HepG2 (cell line): ENCODE measurements at regions not wholly inside any gene's neighbourhood (a gene's known extent, or its start where the extent isn't known, plus 50 kb on each side); places are given as distances from the start of the nearest gene placed in this dataset.

Experiments
- ATAC-seq: fragments of 200-7000 bp; cut with Tn5 transposase; 3 replicates; pipeline ENCODE4 v1.9.1; 2020; ENCODE audit warnings: mild to moderate bottlenecking, moderate library complexity
- BruUV-seq: library from RNA; stranded (reverse); fragments of 400-500 nt; replicated peaks from 2 replicates; lab custom pipeline; 2021; lab: Mats Ljungman, UMichigan
- CTCF ChIA-PET: fragments of 300-600 bp; formaldehyde crosslinking; extraction: SDS; loops from one replicate; lab custom pipeline; 2021; ENCODE audit warnings: low total read pairs, inconsistent platforms, low intra/inter-chr PET ratio; lab: Yijun Ruan, JAX
- POLR2A ChIA-PET: fragments of 350-600 bp; sonication (Branson Sonifier 250); formaldehyde crosslinking; loops from one replicate; lab custom pipeline; 2020; ENCODE audit warnings: antibody characterized with exemption, inconsistent platforms; lab: Yijun Ruan, JAX
- DNase-seq: peaks from one replicate; pipeline ENCODE4 v3.0.0-alpha.2; 2015; ENCODE audit warnings: low spot score
- FAIRE-seq: peaks from 3 replicates; lab custom pipeline; 2011; peaks lifted over from hg19 to GRCh38; lab: Jason Lieb, UNC
- H2AFZ ChIP-seq: one replicate; pipeline ENCODE4 v1.6.1; 2011; ENCODE audit warnings: low read length, inconsistent platforms
- H3K27ac ChIP-seq: fragments of 300-600 bp; 3 replicates; pipeline ENCODE4 v1.8.0; 2011; ENCODE audit warnings: mixed run types, mild to moderate bottlenecking, mixed read lengths, low read length, inconsistent platforms; ENCODE audit not compliant: insufficient read depth; ENCODE audit errors: extremely low read length
- H3K27me3 ChIP-seq, 2 experiments: fragments of 200-600 bp in 1 of 2; 2 replicates in 1 of 2; 3 replicates in 1 of 2; pipeline versions ENCODE4 v1.6.0 to v1.8.0; 2011; ENCODE audit warnings: low read length in 2 of 2, mild to moderate bottlenecking in 2 of 2, moderate library complexity in 2 of 2, inconsistent platforms in 1 of 2; ENCODE audit not compliant: insufficient read depth in 2 of 2, control insufficient read depth in 1 of 2
- H3K36me3 ChIP-seq, 2 experiments: fragments of 200-600 bp in 1 of 2; replicated peaks in 1 of 2; 2 replicates in 1 of 2; 3 replicates in 1 of 2; pipeline versions ENCODE4 v1.5.1 to v1.8.0; 2011; ENCODE audit warnings: low read length in 2 of 2, inconsistent platforms in 1 of 2; ENCODE audit not compliant: insufficient read depth in 2 of 2, control insufficient read depth in 1 of 2
- H3K4me1 ChIP-seq: 2 replicates; pipeline ENCODE4 v1.5.1; 2012; ENCODE audit warnings: low read length, inconsistent platforms; ENCODE audit not compliant: insufficient read depth
- H3K4me2 ChIP-seq: 2 replicates; pipeline ENCODE4 v1.6.0; 2011; ENCODE audit warnings: low read depth, low read length, inconsistent platforms
- H3K4me3 ChIP-seq, 3 experiments: fragments of 200-600 bp in 1 of 3; sonication (generic), shearing (Covaris generic) in 1 of 3; replicated peaks in 1 of 3; 2 replicates each; pipeline ENCODE4 v1.5.1; 2011 to 2016; ENCODE audit warnings: low read length in 3 of 3, inconsistent platforms in 2 of 3, low read depth in 2 of 3, mild to moderate bottlenecking in 2 of 3, control low read depth in 1 of 3, mixed read lengths in 1 of 3; ENCODE audit not compliant: insufficient read depth in 1 of 3
- H3K79me2 ChIP-seq: one replicate; pipeline ENCODE4 v1.6.1; 2011; ENCODE audit warnings: low read length, inconsistent platforms; ENCODE audit not compliant: insufficient read depth
- H3K9ac ChIP-seq: 2 replicates; pipeline ENCODE4 v1.6.0; 2011; ENCODE audit warnings: mild to moderate bottlenecking, low read depth, low read length, inconsistent platforms; ENCODE audit not compliant: insufficient read depth
- H3K9me3 ChIP-seq: 2 replicates; pipeline ENCODE4 v1.5.1; 2012; ENCODE audit warnings: mild to moderate bottlenecking, low read length
- H4K20me1 ChIP-seq: 2 replicates; pipeline ENCODE4 v1.6.0; 2011; ENCODE audit warnings: inconsistent platforms, mild to moderate bottlenecking, low read length, moderate library complexity; ENCODE audit not compliant: insufficient read depth
- FOXM1 ChIP-seq: sonication (generic); formaldehyde crosslinking; IDR thresholded peaks from 2 replicates; pipeline ENCODE4 v1.5.0; 2020; ENCODE audit warnings: missing genetic modification reagents
- HOXA7 ChIP-seq: sonication (generic); formaldehyde crosslinking; IDR thresholded peaks from 2 replicates; pipeline ENCODE4 v1.8.1; 2022; ENCODE audit warnings: mild to moderate bottlenecking, missing genetic modification reagents, moderate library complexity
- MIXL1 ChIP-seq: IDR thresholded peaks from 2 replicates; pipeline ENCODE4 v1.6.1; 2016
- NBN ChIP-seq: fragments of 450-650 bp; conservative IDR thresholded peaks from 2 replicates; pipeline ENCODE4 v1.6.1; 2017
- RFX1 ChIP-seq: fragments of 450-650 bp; IDR thresholded peaks from 2 replicates; pipeline ENCODE4 v1.6.1; 2017
- SNAI1 ChIP-seq: sonication (generic); formaldehyde crosslinking; IDR thresholded peaks from 2 replicates; pipeline ENCODE4 v1.5.0; 2020; ENCODE audit warnings: mild to moderate bottlenecking, missing genetic modification reagents, borderline replicate concordance
- TCF7 ChIP-seq: sonication (generic); IDR thresholded peaks from 2 replicates; pipeline ENCODE4 v1.6.1; 2016; ENCODE audit warnings: antibody characterized with exemption, low read depth
- ZFP36L2 ChIP-seq: sonication (generic); formaldehyde crosslinking; IDR thresholded peaks from 2 replicates; pipeline ENCODE4 v1.4.0; 2020; ENCODE audit warnings: missing genetic modification reagents
- ZNF232 ChIP-seq: sonication (generic); formaldehyde crosslinking; IDR thresholded peaks from 2 replicates; pipeline ENCODE4 v1.4.0; 2020; ENCODE audit warnings: missing genetic modification reagents, borderline replicate concordance
- ZNF740 ChIP-seq: sonication (generic); formaldehyde crosslinking; IDR thresholded peaks from 2 replicates; pipeline ENCODE4 v1.4.0; 2020; ENCODE audit warnings: missing genetic modification reagents
- ZSCAN31 ChIP-seq: sonication (generic); formaldehyde crosslinking; IDR thresholded peaks from 2 replicates; pipeline ENCODE4 v1.5.0; 2020; ENCODE audit warnings: low read depth, mild to moderate bottlenecking, missing genetic modification reagents
- WGBS: methylation state at CpG from one replicate; pipeline ENCODE4 v1.1.6; 2017; ENCODE audit warnings: low lambda C conversion rate; 5-methylcytosine and 5-hydroxymethylcytosine counted together
- in situ Hi-C: cut with HindIII; loops from 2 replicates; pipeline ENCODE4 v1.10.0; 2017; ENCODE audit warnings: low pct_unique_long_range_greater_than_20kb; ENCODE audit not compliant: extremely low pct_ligation_motif_present
- intact Hi-C: fragments of 100-400 bp; cut with micrococcal nuclease; formaldehyde crosslinking; loops from one replicate; pipeline ENCODE4 v1.10.0; 2022; ENCODE audit not compliant: unreplicated experiment
- TF ChIP-seq, protein P1 (sequence below): sonication (generic); formaldehyde crosslinking; IDR thresholded peaks from 2 replicates; pipeline ENCODE4 v1.5.1; 2020; ENCODE audit warnings: missing genetic modification reagents, mild to moderate bottlenecking, borderline replicate concordance

DNA sequence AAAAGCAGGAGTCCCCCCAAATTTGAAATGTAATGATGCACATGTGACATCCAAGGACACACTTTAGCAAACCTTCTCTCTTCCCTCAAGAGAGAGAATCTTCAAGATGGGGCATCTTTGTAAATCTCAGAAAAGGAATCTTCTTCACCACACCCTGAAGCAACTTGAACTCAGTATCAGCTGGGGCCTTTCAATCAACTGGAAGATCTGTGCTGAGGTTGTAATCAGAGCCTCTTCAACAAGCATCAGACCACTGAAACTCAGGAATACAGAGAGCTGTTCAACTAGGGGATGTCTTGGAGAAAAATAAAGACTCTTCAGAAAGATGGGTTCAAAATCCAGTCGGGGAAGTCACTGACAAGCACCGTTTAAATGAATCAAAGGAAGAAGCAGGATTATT, 92.5 kb upstream of the CAMK1G start:
- in situ Hi-C loops (no loop called here), intact Hi-C loops (no loop called here)
- H3K4me1 ChIP-seq = no peaks in the 10 kb centered on the region
- H3K4me3 ChIP-seq = no peak overlapping the region
- no peak overlapping the region for H3K4me2 ChIP-seq
- H4K20me1 ChIP-seq = no peaks in the 10 kb centered on the region
- no peak overlapping the region for H3K27ac ChIP-seq
- ChIA-PET POLR2A (no interaction called here), CTCF (no interaction called here)
- no peak for DNase-seq
- H3K27me3 ChIP-seq = no peaks in the 10 kb centered on the region
- H3K9me3 ChIP-seq = peaks cover 9% of the 10 kb centered on the region
- no peak for ATAC-seq
- no peak for TF ChIP-seq HOXA7 (CRISPR knock-in tag)
- TF ChIP-seq ZNF740 (CRISPR knock-in tag) = no peak
- TF ChIP-seq FOXM1 (CRISPR knock-in tag) = no peak
- no peak for TF ChIP-seq MIXL1
- TF ChIP-seq, protein P1, sequence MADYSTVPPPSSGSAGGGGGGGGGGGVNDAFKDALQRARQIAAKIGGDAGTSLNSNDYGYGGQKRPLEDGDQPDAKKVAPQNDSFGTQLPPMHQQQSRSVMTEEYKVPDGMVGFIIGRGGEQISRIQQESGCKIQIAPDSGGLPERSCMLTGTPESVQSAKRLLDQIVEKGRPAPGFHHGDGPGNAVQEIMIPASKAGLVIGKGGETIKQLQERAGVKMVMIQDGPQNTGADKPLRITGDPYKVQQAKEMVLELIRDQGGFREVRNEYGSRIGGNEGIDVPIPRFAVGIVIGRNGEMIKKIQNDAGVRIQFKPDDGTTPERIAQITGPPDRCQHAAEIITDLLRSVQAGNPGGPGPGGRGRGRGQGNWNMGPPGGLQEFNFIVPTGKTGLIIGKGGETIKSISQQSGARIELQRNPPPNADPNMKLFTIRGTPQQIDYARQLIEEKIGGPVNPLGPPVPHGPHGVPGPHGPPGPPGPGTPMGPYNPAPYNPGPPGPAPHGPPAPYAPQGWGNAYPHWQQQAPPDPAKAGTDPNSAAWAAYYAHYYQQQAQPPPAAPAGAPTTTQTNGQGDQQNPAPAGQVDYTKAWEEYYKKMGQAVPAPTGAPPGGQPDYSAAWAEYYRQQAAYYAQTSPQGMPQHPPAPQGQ (CRISPR knock-in tag) = no peak
- no peak for TF ChIP-seq ZNF232
- no peak for TF ChIP-seq SNAI1 (CRISPR knock-in tag)
- no peak for TF ChIP-seq RFX1
- no peak for TF ChIP-seq TCF7
- no peak for TF ChIP-seq NBN
- no peak for TF ChIP-seq ZSCAN31
- no peak for TF ChIP-seq ZFP36L2 (CRISPR knock-in tag)
- H3K36me3 ChIP-seq = no peaks in the 10 kb centered on the region
- no peak overlapping the region for H2AFZ ChIP-seq
- WGBS = 19% methylated on average over 2 of the region's 2 CpGs
- no peak overlapping the region for H3K9ac ChIP-seq
- no peak for FAIRE-seq
- BruUV-seq = no TSS peak
- no peaks in the 10 kb centered on the region for H3K79me2 ChIP-seq
